Tibial nerve (tissue), 4 donors: ENCODE measurements at regions not wholly inside any gene's neighbourhood (a gene's known extent, or its start where the extent isn't known, plus 50 kb on each side); places are given as distances from the start of the nearest gene placed in this dataset.

Experiments
- CTCF ChIP-seq, 5 experiments: fragments of 200-600 bp in 3 of 5; fragments of 450-650 bp in 2 of 5; sonication (generic) in 3 of 5; IDR thresholded peaks; one replicate each; pipeline ENCODE4 v1.5.1; 2016 to 2019; ENCODE audit warnings: antibody characterized with exemption in 5 of 5, mild to moderate bottlenecking in 3 of 5, moderate library complexity in 2 of 5
- EP300 ChIP-seq, 2 donors: sonication (generic); formaldehyde crosslinking; IDR thresholded peaks; one replicate each; pipeline ENCODE4 v1.6.1; 2017; ENCODE audit warnings: antibody characterized with exemption in 2 of 2, mild to moderate bottlenecking in 1 of 2
- POLR2A ChIP-seq, 2 donors: fragments of 450-650 bp; IDR thresholded peaks; one replicate each; pipeline ENCODE4 v1.6.1; 2017; ENCODE audit warnings: antibody characterized with exemption in 2 of 2, mild to moderate bottlenecking in 2 of 2, moderate library complexity in 2 of 2

GRCh38 chr3:194946091-194946490, 260.4 kb downstream of the FAM43A start:
- TF ChIP-seq POLR2A (IDR thresholded peaks at IDR 0.05) = no peak
- no peak for TF ChIP-seq CTCF (IDR thresholded peaks at IDR 0.05)
- TF ChIP-seq EP300 (IDR thresholded peaks at IDR 0.05) = no peak
